NCI-H226 (cell line): ENCODE measurements at regions not wholly inside any gene's neighbourhood (a gene's known extent, or its start where the extent isn't known, plus 50 kb on each side); places are given as distances from the start of the nearest gene placed in this dataset.
A peak's percentile ranks its signal among the peaks of the same experiment; 100 is the strongest.

ENCODE experiments used
- DNase-seq: peaks from one replicate; pipeline ENCODE4 v3.0.0-alpha.2; 2015

- DNase-seq: no peak
Observed at GRCh38 chr2:221817878-221818277, 245.8 kb upstream of the EPHA4 start.

- DNase-seq: peak; percentile 46
Observed at GRCh38 chr2:221817052-221817451, 244.9 kb upstream of the EPHA4 start.

- no peak for DNase-seq
Observed at GRCh38 chr2:221816566-221816965, 244.5 kb upstream of the EPHA4 start.

DNA sequence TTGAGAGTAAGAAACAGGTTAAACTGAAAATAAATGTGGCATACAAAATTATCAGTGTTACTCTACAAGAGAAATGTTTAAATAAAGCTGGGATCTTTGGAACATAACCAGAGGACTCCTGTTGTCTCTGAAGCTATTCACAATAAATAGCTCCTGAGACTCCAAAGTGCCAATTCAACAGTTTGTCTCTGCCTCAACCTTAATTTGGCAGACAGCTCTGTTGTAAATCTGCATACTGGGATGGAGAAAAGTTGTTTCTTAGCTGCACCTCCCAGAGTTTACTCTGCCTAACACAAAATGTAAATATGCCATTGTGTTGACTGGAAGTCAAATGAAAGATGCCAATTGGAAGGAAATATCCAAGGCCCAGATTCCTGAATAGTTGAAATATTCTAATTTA lies 238.5 kb upstream of the EPHA4 start:
- no peak for DNase-seq

DNA sequence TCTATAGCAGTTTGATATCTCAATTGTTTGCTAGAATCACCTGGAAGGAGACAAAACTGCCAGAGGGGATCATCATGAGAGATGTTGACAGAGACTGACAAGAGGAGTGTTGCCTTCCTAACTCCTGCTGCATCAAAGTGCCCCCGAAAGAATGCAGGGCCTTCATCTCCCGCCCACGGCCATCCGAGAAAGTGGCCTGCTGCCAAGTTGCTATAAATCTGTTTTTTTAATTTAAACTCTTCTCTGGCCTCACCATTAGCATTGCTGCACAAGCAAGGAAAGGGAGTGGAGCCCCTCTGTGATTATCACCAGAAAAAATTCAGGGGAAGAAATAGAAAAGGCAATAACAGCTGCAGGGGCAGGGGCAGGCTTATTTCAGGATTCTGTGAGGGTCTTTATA lies 238.1 kb upstream of the EPHA4 start:
- DNase-seq: no peak

DNA sequence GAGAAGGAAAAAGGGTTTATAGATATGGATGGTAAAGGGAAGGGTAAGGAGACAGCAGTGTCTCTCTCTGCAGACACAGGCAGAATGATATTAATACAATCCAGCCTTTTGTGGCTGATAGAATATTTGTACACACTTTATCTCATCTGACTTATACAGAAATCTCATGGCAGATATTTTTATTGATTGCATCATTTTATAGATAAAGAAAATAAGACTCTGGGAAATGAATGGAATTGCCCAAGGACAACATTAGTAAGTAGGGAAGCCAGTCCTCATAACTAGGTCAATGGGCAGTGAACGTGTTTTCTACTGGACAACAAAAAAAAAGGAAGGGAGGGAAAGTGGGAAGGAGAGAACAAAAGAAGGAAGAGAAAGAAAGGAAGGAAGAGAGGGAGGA lies 236.4 kb upstream of the EPHA4 start:
- DNase-seq: no peak

DNA sequence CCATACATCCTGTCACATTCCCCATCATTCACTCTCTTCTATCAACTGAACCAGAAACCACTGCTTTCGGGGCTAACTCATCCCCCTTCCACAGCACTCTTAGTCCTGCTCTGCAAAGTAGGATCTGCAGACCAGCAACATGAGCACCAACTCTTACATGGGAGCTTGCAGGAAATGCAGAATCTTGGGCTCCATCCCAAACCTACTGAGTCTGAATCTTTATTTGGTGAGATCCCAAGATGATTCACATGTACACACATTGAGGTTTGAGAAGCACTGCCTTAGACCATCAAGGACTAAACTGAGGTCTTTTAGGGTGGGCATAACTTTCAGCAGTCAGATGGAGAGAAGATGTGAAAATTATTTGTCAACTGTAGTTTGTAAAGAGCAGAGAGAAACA lies 235.6 kb upstream of the EPHA4 start:
- no peak for DNase-seq

DNA sequence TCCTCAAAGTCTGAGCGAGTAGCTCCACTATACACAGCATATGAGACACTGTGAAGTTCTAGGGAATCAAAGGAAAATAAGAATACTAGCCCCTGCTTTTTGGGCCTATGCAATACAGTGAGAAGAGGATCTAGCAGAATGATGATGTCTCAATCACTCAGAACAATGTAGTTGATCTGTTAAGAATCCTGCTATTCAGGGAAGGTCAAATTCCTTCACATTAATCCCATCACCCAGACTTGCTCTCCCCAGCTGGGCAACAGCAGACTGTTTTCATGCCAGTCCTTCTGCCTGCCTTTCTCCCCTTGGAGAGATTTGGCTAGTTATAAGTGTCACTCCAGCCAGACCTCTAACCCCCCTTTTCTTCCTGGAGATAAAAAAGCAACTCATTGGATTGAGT lies 230.0 kb upstream of the EPHA4 start:
- DNase-seq: no peak

DNA sequence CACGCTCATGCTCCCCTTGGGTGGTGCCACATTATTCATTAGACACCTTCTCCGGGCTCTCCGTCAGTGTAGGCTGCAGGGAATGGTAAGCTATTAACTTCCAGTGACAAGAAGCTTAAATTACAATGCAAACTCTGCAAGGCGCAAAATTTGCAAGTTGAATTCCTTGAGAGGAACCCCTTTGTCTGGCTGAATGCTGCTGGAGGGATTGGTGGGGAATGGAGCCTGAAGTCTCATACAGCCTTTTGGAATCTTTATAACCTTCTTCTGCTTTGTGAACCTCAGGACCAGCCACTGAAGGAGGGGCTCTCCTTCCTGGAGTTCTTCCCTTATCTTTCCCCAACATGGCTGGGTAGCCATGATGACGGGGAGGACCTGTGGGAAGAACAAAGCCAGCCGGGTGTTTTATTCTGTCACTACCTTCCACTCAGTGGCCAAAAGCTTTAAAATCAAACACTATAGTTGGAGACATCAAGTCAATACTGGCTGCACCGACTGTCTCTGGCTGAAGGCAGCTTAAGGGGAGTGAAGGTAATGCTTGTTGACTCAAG lies 220.9 kb upstream of the EPHA4 start:
- DNase-seq: no peak

DNA sequence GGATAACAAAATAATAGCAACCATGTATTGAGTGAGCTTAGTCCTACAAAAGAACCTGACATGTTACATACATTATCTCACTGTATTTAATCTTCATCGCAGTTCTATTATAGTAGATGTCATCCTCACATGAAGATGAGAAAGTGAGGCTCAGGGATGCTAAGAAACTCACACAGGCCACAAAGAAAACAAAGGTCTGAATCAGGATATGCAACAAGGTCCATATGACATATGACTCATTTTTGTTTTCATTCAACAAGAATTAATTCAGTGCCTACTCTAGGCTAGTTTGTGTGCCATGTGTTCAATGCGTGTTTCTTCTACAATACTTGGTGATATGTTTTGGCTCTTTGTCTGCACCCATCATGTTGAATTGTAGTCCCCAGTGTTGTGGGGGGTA lies 219.7 kb upstream of the EPHA4 start:
- DNase-seq: peak; percentile 48

- DNase-seq: no peak
Observed at GRCh38 chr2:221787561-221787960, 215.5 kb upstream of the EPHA4 start.

DNA sequence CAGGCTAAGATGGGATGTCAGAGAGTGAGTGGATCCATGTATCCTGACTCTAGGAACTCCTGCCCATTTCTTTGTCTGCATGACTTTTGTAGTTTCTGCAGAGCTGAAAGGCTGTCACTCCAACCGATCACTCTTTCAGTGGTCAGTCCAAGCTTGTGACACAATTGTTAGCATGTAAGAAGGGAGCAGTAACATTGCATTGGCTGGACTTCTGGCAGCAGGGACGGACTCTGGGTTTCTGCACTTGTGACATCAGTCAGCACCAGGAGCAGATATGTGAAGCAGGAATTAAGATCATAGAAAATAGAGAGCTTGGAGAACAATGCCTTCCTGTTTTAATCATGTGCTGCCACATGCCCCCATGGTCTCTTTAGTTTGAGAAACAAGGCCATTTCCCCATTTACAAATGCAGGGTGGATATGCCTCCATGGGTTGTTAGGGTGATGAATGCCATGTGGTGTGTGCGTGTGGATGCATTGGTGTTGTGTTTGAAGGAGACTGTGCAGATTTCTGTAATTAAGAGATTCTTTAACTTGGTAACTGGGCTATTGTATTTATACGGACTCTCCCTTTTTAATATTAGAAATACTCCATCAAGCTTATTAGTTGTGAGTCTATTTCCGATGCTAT lies 214.3 kb upstream of the EPHA4 start:
- DNase-seq: no peak

DNA sequence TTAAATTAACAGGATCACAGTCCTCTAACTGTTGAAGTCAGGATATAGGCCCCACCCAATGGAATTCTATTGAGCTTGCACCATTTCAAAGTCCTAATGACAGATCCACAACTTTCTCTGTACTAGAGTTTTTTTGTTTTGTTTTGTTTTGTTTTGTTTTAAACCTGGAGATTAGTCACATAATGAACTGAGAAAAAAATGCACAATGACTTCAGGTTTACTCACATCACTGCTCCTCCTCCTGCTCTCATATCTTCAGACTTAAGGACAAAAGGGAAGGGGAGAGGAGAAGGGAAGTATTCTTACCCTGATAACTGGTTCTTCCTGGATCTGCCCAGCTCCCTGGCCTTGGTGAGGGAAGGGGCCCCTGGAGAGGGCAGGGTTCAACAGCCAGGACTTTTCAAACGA lies 208.2 kb upstream of the EPHA4 start:
- DNase-seq: peak; percentile 57

- DNase-seq: peak; percentile 59
Observed at GRCh38 chr2:221779614-221780067, 207.5 kb upstream of the EPHA4 start.

DNA sequence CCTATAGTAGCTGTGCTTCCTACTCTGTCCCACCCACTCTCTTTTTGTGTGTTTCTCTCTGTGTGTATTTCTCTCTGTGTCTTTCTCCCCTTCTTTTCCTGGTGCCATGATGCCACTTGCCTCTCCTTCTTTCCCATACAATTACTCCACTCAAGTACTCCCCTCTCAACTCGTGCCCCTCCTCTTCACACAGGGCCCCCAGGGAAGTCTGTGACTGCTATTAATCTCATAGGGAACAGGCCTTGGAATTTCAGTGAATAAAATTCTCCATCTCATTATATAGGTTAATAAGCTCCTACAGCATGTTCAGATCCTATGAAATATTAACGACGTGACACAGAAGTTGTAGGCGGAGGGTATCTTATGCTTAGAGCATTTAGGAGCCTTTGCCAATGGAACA lies 205.9 kb upstream of the EPHA4 start:
- no peak for DNase-seq

GRCh38 chr2:221777119-221777518 lies 205.0 kb upstream of the EPHA4 start:
- no peak for DNase-seq

DNA sequence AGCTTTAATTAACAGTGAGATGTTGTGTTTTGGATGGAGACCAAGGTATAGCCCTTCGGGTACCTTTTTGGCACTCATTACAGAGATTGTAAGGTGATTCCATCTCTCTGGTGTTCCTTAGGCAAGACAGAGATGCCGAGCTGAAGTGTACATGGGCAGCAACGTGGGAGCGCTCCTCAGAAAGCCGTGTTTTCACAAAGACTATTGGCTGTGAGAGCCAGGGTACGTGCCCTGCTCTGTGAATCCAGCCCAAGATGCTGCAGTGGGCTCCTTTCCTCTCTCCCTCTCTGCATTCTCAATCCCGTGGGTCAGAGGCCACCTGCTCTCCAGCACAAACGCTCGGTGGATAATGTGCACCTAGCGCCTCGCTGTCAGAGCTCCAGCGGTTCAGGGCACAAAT lies 203.0 kb upstream of the EPHA4 start:
- no peak for DNase-seq

DNA sequence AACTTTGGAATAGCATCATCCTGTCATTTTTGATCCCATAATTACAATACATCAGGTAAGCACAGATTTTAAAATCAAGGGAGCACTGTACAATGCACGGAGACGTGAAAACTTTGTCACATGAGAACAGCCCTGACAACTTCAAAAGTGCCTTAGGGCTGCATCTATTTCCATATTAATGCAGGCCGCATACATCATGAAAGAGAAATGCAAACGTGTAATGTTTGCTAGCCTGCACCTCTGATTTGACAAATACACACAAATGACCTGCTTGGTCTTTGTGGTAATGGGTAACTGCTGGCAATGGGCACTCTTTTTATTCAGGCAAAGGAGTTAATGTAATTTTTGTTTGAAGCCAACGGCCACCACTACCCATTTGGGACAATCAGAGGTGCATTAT lies 202.0 kb upstream of the EPHA4 start:
- no peak for DNase-seq

- DNase-seq: no peak
Observed at GRCh38 chr2:221771297-221771696, 199.2 kb upstream of the EPHA4 start.

- DNase-seq: no peak
Observed at GRCh38 chr2:221767106-221768012, 195.3 kb upstream of the EPHA4 start.

GRCh38 chr2:221762496-221762895 lies 190.4 kb upstream of the EPHA4 start:
- DNase-seq: no peak

GRCh38 chr2:221761260-221761659 lies 189.2 kb upstream of the EPHA4 start:
- no peak for DNase-seq

GRCh38 chr2:221758076-221758475 lies 186.0 kb upstream of the EPHA4 start:
- no peak for DNase-seq

DNA sequence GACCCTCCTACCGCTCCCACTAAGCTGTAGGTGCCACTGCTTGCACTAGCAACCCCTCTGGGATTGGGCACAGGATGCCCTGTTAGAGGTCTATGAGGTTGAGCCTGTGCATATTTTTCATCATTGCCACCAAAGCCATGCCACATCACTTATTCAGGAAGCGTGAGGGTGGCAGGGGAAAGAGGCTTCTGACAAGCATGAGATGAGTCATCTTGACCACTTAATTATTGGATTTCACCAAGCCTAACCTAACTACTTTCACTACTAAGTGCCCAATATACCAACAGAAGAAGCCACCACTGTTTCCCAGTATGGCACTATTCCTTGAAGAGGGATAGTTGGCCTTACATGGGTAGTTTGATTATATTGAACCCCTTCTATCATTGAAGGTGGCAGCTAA lies 181.3 kb upstream of the EPHA4 start:
- no peak for DNase-seq
